GM10266 (cell line): ENCODE measurements at regions not wholly inside any gene's neighbourhood (a gene's known extent, or its start where the extent isn't known, plus 50 kb on each side); places are given as distances from the start of the nearest gene placed in this dataset.

Source experiments
- DNase-seq: peaks from one replicate; pipeline ENCODE4 v3.0.0; 2012; ENCODE audit errors: extremely low spot score
- CTCF ChIP-seq: IDR thresholded peaks from 2 replicates; pipeline ENCODE4 v1.5.1; 2012; ENCODE audit warnings: mild to moderate bottlenecking, low read depth; ENCODE audit not compliant: control insufficient read depth, insufficient read depth; ENCODE audit errors: missing control alignments

DNA sequence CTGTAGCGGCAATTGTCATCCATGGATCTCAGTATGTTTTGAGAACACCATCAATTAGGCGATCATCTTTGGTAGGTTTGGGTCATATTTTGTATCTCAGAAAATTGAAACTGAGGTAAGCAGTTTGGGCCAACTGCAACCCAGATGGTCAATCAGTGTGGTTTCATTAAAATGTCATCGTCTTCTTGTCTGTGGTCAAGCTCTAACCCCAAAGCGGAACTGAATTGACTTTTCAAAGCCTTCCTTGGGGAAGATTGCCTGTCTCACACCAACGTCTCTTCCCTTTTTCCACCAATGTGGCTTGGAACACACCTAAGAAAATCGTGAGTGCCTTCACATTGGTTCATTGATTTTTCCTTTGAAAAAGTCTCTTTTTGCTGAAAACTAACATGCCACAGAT is 56.3 kb upstream of the UBAC2 start:
- no peak for TF ChIP-seq CTCF
- no peak for DNase-seq

DNA sequence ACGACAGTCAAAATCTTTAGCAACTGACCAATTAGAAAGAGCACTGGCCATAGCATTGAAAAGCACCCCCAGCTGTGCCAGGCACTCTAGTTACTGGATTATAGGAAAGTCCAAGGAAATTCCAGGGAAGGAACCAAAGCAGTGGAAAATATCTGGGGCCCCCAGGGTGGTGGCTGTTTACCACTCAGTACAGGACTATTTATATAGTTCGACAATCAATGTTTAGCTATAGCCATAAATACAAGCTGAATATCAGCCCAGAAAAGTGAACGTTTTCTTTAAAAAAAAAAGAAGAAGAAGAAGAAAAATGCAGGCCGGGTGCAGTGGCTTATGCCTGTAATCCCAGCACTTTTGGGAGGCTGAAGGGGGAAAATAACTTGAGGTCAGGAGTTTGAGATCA is 55.2 kb upstream of the UBAC2 start:
- TF ChIP-seq CTCF, result no peak
- no peak for DNase-seq

DNA sequence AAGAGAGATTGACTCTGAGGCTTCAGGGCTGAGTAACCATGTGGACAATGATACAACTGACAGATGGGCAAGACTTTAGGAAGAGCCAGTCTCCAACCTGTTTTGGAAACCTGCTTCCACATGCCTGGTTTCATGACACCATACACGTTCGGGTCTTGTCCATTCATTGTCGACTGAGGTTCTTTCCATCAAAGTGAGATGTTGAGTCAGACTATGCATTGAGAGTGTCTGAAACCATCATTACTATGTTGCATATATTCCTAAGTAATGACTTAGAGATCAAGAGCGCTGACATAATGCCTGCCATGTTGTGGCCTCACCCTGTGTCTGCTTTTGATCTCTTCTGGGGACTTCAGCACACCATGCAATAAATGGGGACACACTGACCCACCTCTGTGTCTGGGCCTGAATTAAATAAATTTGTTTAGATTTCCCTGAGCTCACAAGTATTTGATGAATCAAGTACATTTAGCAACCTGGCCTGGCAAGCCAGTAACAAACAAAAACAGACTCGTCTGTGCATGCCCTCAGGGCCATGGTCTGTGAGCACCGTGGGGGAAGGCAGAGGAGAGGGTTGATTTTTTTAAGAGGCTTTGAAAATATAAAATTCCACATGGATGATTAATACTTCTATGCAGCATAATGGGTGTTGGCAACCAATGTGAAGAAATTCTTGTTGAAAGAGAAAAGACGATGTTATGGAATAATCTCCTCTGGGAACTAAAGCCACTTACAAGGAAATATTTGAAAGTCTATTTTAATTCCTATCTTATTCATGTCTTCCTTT is 49.9 kb upstream of the UBAC2 start:
- no peak for TF ChIP-seq CTCF
- no peak for DNase-seq
